ENCODE measurements at regions not wholly inside any gene's neighbourhood (a gene's known extent, or its start where the extent isn't known, plus 50 kb on each side); places are given as distances from the start of the nearest gene placed in this dataset.
"Not testable (repeated sequence)": the region's sequence is repeated elsewhere in the genome, so short reads cannot be mapped to it uniquely, and the experiment has no call there.

DNA sequence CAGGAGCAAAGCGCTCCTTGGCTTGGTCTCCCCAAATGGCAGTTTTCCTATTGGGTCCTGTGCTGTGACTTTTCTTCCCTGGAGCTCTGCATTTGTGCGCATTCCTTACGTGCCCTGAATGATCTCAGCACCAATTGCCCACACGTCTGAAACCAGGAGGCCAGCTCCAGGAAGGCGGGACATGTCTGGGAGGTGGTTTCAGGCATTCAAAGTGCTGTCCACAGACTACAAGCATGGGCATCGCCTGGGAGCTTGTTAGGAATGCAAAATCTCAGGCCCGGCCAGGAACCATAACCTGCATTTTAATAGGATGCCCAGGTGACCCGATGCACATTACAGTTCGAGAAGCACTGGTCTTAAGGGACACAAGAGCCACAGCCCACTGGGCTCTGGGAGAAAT lies 239.6 kb downstream of the ANKRD60 start:
- DNase-seq (ENCODE audit: extremely low read depth, low read depth), result no peak

DNA sequence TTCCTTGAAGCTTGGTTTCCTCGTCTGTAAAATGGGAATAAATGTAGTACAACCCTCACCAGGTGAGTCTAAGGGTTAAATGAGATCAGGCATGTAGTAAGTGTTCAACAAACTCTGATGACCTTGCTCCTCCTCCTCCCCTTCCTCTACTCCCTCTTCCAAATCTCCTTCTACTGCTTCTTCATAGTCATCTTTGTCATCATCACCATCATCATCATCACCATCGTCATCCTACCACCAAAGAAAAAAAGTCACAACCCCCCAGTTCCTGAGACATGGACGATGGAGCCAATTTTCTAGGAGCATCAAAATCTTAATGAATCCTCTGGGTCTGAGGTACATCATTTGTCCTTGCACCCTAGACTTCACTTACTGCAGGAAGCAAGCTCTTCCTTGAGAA lies 240.0 kb downstream of the ANKRD60 start:
- DNase-seq (ENCODE audit: extremely low read depth, low read depth), result no peak

DNA sequence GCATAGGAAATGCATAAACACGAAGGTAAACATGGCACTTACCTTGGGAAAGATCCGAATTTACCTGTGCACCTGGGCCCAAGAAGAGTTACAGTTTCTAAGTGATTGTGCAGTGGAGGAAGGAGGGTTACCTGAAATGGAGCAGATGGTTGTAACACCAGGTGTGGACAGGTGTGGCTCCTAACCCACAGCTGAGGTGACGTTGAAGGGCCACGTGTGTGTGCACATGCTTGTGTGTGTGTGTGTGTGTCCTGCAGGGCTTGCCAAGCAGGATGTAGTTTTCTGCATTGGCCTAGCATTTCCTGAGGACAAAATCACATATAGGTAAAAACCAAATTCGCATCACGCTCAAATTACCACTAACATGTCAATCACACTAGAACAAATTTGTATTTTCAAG lies 240.8 kb downstream of the ANKRD60 start:
- DNase-seq (ENCODE audit: extremely low read depth, low read depth), result no peak

DNA sequence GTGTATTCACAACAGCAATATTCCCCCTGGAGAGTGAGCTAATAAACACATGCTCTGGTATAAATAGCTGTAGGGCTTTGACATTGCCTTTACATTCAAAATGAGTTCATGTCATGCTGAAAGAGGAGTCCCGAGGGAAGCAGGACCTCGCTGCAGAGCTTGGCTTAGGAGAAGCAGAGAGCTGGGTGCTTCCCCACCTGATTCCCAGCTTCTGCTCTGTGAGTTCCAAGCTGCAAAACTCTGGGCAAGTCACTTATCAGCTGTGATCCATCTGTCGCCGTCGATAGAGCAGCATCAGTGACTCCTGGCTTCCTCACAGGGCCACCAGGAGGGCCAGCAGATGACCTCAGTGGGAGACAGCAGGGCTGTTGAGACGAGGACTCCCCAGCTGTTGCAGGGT lies 241.8 kb downstream of the ANKRD60 start:
- DNase-seq (ENCODE audit: extremely low read depth, low read depth), result no peak

DNA sequence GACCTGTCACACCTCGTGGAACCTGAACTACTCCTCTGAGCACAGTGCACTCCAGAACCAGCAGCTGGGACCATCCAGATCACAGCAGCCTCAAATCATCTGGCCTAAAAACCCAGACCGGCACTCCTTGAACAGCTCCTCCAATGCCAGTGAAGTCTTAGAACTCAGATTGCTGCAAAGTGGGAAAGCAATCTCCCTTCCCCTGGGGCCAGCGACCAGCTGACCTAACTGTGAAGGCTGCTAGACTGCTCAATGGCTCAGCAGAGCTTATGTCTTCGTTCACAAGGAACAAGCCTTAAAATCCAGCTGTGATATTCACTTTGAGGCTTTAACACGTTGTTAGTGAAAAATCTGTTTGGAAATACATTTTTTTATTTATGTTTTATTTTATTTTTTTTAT lies 243.2 kb downstream of the ANKRD60 start:
- DNase-seq (ENCODE audit: extremely low read depth, low read depth), result no peak

DNA sequence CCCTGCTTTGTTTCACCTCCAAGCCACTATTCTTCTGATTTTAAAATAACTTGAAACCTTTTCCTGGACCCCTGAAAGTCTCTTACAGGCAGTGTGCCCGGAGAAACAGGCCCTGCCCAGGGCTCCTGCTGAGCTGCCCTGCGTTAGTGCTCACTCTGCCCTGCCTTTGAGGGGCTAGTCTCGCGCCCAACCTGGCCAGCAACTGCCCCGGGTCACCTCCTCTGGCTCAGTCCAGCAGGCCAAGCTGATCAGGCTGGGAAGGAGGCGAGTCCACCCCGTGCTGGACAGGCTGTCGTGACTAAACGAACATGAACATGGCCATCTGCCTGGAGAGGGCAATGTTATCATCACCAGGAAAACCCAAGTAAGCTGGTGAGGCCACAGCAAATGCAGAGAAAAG lies 245.4 kb downstream of the ANKRD60 start:
- no peak for DNase-seq (ENCODE audit: extremely low read depth, low read depth)

DNA sequence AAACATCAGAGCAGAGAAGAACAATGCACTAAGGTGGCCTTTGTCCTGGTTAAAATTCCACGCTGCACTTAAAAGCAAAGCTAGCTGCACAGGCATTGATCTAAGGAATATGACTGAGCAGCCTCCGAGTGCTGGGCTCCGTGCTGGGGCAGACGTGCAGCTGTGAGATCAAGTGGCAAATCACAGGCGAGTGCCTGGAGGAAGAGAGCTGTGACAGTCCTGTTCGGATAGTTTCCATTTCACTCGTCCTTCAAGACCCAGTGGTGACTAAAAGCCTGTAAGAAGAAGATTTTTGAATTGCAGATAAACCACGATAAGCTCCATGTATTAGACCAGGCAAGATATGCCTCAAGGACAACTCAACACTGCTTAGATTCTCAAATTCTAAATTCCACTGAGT lies 247.9 kb downstream of the ANKRD60 start:
- DNase-seq (ENCODE audit: extremely low read depth, low read depth), result no peak

DNA sequence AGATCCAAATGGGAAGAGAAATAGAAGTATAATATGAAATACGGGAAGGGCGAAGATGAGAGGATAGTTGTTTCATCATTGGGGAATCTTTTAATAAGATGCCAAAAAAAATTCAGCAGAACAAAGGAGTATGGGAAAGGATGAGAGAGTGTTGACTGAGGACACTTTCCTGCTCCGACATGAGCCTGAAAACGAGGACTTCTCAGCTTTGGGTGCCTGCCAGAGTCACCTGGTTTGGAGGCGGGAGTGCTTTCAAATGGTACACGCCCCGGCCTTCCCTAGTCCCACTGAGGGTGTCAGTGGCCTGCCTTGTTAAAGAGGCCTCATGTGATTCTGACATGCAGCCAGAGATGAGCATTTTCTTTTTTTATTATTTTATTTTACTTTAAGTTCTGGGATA lies 250.9 kb downstream of the ANKRD60 start:
- no peak for DNase-seq (ENCODE audit: extremely low read depth, low read depth)

DNA sequence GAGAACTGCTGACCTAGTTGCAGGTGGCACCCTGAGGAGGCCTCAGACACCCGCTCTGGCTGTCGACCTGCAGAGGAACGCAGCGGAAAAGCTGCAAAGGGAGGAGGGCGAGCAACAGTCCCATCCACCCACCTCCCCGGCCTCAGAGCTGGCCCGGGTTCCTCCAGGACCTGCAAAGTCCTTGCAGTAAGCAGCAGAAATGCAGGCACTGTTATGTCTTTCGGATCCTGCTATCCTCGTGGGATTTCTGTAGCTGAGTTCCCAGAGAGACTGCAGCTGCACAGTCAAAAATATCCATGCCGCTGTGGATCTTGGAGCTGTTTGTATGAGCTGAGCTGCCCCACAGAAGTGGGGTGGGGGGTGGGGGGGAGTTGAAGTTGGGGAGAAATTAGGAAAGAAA lies 251.3 kb downstream of the ANKRD60 start:
- DNase-seq (ENCODE audit: extremely low read depth, low read depth), result no peak

DNA sequence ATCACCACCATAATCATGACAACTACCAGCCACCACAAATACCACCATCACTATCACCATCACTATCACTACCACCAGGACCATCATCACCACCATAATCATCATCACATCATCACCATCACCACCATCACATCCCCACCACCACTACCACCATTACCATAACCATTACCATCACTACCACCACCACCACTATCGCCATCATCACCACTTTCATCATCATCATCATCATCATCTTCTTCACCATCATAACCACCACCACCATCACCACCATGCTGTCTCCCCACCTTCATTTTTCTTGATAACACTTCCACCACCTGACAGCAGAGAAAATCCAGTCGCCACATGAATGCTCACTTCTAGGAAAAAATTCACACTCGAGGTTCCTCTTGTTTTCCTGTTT lies 253.6 kb downstream of the ANKRD60 start:
- DNase-seq (ENCODE audit: extremely low read depth, low read depth), result no peak

DNA sequence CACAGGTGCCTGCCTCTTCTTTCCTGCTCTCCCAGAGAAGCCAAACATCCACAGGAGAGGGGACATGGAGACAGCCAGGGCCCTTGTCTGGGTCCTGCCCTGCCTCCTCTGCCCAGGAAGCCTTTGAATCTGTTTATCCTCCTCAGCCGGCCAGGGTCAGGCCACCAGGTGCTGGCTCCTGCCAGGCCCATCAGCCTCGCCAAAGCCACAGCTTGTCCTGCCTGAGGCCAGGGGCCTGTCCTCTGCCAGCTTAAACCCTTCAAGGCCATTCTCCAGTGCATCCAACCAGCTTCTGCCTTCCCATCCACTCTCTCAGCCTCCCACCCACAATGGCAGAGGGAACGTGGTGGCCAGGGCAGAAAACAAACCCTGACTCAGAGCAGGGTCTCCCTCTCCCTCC lies 254.6 kb downstream of the ANKRD60 start:
- DNase-seq (ENCODE audit: extremely low read depth, low read depth), result no peak

DNA sequence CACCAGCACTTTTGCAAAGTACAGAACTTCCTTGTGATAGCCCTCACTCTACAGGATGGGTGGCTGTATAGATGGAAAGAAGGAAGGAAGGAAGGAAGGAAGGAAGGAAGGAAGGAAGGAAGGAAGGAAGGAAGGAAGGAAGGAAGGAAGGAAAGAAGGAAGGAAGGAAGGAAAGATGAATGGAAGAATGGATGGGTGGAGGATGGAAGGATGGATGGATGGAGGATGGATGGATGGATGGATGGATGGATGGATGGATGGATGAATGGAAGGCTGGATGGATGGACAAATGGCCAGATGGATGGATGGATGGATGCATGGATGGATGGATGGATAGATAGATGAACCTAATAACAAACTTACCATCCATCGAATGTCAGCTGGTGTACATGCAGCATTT lies 256.9 kb downstream of the ANKRD60 start:
- DNase-seq (ENCODE audit: extremely low read depth, low read depth), result not testable (repeated sequence)

DNA sequence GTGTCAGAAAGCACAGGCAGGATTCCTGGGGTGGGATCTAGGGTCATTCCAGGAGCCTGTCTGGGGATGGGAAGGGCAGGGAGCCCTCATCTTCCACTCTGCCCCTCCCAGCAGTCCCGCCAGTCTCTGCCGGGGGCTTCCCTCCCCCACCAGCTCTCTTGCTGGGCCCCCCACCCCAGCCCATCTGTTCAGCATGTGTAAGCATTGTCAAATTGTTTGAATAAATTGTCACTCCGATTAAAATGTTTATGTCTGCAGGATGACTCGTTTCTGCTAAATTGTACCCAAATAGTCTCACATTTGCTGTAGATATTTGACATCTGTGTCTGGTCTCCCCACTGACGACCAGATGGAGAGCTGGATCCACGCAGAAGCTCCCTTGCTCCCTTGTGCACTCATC lies 257.6 kb downstream of the ANKRD60 start:
- no peak for DNase-seq (ENCODE audit: extremely low read depth, low read depth)

DNA sequence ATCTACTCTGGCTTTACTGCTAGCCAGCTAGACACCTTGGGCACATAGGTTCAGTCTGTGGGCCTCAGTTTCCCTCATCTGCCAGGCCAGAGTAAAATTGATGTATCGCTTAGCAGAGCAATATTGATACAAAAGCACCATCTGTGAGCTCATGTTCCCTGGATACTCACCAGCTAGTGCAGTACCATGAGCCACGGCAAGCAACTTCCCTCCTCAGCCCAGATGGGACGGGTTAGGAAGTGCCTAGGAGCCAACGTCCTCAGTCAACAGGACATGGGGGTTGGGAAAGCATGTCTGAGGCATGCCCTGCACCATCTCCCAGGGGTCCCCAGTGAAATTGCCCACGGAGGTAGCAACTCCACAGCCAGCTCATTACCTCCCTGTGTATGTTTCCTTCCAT lies 258.3 kb downstream of the ANKRD60 start:
- DNase-seq (ENCODE audit: extremely low read depth, low read depth), result no peak

DNA sequence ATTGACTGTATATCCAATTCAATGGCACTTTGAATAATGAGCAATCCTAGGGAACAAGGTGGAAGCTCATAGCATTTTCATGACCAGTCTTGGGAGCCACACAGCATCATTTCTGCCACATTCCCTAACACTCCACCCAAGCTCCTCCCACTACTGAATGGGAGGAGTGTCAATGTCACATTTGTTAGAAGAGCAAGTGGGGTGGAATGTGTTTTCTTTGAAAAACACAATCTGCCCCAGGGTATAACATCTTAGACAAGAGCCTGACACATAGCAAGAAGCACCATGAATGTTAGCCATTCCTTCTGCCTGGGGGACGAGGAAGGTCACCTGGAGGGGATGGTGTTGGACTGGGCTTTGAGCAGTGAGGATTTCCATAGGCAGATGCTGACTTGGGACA lies 258.3 kb upstream of the PMEPA1 start:
- no peak for DNase-seq (ENCODE audit: extremely low read depth, low read depth)

DNA sequence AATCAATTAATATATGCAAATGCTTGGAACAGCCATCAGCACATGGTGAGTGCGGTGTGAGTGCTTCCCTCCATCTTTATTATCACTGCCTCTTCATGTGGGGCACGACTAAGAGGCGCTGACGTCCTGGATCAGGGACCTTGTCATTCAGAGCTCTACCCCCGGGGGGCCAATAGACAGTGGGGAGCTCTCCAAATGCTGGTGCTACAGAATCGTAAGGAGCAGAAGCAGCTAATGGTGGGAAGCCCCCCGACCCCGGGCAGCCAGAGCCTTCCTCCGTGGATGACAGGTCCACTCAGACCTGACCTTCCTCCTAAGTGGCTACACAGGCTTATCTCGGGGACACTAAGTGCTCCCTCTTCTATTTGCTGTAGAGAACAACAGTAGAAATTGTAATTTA lies 257.5 kb upstream of the PMEPA1 start:
- no peak for DNase-seq (ENCODE audit: extremely low read depth, low read depth)

DNA sequence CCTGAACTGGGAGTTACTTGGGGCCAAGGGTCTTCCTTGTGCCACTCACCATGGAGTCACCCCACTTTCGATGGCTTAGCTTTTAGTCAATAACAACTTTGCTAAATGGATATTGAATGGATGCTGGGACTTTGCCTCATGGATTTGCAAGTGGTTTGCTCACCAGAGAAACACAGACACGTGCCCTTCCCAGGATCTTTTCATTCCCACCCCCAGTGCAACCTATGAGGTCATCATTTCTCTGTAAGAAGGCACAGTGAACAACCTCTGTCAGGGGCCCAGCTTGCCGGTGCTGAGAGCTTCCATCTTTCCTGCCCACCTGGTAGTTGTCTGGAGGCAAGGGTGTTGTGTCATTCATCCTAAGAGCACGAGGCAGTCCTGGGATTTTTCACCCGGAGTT lies 256.8 kb upstream of the PMEPA1 start:
- no peak for DNase-seq (ENCODE audit: extremely low read depth, low read depth)

DNA sequence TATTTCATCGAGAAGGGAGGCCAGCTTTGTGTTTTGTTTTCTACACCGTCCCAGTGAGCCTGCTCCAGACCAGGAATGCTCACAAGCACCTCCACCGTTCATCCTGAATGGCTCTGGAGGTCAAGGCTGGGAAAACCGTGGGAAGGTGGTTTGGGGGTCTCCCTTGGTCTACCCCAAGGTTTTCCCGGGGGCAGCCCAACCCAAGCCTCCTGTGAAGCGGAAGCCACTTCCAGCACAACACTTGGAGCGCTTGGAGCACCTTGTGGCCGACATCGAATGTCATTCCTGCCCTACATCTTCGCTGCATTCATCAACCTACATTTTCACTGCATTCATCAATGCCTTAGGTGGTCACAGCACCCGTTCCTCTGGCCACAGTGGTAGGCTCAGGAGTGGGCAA lies 255.6 kb upstream of the PMEPA1 start:
- DNase-seq (ENCODE audit: extremely low read depth, low read depth), result no peak

DNA sequence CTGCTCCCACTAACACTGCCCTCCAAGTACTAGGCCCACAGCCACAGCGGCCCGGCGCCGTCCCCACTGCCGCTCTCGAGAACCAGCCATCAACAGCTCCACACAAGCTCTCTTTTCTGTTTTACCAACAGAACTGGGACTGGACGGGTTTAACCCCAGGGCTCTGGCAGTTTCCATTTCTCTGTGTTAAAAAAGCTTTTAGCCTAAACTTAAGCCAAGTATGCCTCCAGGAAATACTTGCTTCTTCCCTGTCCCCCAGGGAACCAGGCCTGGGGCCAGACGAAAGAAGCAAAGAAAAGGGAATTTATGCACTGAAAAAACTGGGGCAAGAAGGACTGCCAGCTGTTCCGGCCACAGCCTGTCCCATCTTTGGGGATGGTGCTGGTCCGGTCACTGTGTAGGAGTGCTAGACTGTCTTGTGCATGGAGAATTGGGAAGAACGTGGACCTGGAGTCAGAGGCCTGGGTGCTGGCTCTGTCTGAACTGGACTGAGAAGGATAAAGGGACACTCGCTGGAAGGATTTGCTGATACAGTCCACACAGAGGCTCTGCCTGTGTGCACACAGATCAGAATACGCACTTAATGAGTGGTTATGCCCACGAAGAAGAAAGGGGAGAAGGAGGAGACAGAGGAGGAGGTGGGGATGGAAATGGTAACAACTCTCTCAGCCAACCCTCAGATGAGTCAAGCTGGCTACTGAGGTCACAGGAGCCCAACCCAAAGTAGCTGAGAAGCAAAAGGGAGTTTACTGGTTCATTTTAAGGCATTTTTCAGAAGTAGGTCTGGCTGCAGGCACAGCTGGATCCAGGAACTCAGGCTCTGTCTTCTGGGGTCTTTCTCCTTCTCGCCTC lies 254.4 kb upstream of the PMEPA1 start:
- no peak for DNase-seq (ENCODE audit: extremely low read depth, low read depth)

DNA sequence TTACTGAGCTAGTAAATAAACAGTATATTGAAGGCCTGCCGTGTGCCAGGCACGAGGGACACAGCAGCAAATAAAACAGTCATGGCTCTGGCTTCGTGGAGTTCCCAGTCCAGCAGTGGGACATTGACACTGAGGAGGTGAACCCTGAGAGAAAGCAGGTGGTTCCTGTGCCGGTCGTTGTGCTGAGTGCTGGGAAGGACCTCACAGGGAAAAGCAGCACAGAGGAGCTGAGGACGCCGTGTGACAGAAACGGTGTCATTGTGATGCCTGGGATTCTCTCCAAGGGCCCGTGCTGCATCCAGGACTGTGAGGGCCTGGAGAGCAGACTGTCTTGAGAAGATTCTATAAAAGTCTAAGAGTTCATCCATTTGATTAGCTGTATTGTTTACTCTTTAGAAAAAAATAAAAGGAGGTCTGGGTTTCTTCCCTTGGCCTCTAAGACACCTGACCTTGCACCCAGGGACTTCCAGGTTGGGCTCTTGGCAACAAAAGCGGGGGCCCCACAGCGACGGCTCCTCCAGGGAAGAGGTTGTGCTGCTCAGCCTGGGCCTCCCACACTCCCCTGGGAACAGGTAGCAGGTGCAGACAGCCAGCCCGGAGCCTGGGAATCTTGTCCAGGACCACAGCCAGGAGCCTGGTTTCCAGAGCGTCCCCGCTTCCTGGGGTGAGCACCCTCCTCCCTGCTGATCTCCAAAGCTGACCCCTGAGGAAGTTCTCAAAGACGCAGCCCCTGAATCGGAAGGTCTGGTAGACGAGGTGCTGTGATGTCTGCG lies 251.2 kb upstream of the PMEPA1 start:
- no peak for DNase-seq (ENCODE audit: extremely low read depth, low read depth)

DNA sequence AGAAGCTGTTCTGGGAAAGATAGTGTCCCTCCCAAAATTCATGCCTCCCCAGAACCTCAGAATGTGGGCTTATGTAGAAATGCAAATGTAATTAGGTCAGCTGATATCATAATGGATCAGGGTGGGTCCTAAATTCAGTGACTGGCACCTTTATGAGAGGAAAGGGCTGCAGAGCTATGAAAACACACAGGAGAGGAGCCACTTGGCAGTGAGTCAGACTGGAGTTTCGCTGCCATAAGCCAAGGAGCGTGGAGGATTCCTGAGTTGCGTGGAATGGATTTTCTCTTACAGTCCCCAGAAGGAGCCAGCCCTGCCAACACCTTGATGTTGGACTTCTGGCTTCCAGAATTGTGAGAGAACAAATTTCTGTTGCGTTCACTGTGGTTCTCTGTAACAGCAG lies 249.8 kb upstream of the PMEPA1 start:
- no peak for DNase-seq (ENCODE audit: extremely low read depth, low read depth)

DNA sequence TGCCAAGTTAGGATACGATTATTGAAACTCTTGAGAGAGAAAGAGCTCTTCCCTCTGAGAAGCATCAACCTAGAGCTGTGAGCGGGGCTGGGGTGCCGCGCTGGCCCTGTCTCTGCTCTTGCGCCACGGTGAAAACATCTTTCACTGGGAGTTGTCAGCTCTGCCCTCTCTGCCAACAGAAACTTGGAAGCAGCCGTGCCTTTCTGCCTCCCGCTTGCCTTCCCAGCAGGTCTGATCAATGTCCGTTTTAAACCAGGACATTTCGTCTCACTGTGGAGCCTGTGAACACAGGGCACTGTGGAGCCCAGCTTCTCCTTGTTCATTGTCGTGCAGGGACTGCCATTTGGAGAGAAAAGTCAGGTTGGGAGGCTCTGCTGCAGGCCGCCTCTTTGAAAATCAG lies 249.2 kb upstream of the PMEPA1 start:
- no peak for DNase-seq (ENCODE audit: extremely low read depth, low read depth)
